ENCODE measurements at regions not wholly inside any gene's neighbourhood (a gene's known extent, or its start where the extent isn't known, plus 50 kb on each side); places are given as distances from the start of the nearest gene placed in this dataset.
"Not testable (repeated sequence)": the region's sequence is repeated elsewhere in the genome, so short reads cannot be mapped to it uniquely, and the experiment has no call there.

- DNase-seq (ENCODE audit: low read depth, low spot score): no peak
Measured at GRCh38 chr21:23638131-23638695, 1969.1 kb downstream of the MRPL39 start.

GRCh38 chr21:23633447-23633940, 1973.8 kb downstream of the MRPL39 start:
- DNase-seq (ENCODE audit: low read depth, low spot score): no peak

GRCh38 chr21:23624281-23624680, 1983.0 kb downstream of the MRPL39 start:
- no peak for DNase-seq (ENCODE audit: low read depth, low spot score)

GRCh38 chr21:23613014-23613413, 1994.3 kb downstream of the MRPL39 start:
- no peak for DNase-seq (ENCODE audit: low read depth, low spot score)

GRCh38 chr21:23612210-23612609, 1995.1 kb downstream of the MRPL39 start:
- no peak for DNase-seq (ENCODE audit: low read depth, low spot score)

GRCh38 chr21:23607782-23608431, 1999.4 kb downstream of the MRPL39 start:
- no peak for DNase-seq (ENCODE audit: low read depth, low spot score)

GRCh38 chr21:23601549-23601948, 2005.7 kb downstream of the MRPL39 start:
- no peak for DNase-seq (ENCODE audit: low read depth, low spot score)

- no peak for DNase-seq (ENCODE audit: low read depth, low spot score)
Measured at GRCh38 chr21:23593582-23593981, 2013.7 kb downstream of the MRPL39 start.

GRCh38 chr21:23585419-23585818, 2021.9 kb downstream of the MRPL39 start:
- no peak for DNase-seq (ENCODE audit: low read depth, low spot score)

- no peak for DNase-seq (ENCODE audit: low read depth, low spot score)
Measured at GRCh38 chr21:23579573-23579972, 2027.7 kb downstream of the MRPL39 start.

GRCh38 chr21:23578027-23578426, 2029.3 kb downstream of the MRPL39 start:
- DNase-seq (ENCODE audit: low read depth, low spot score): no peak

GRCh38 chr21:23574932-23575331, 2032.3 kb downstream of the MRPL39 start:
- DNase-seq (ENCODE audit: low read depth, low spot score): no peak

GRCh38 chr21:23548924-23549323, 2058.4 kb downstream of the MRPL39 start:
- not testable (repeated sequence) for DNase-seq (ENCODE audit: low read depth, low spot score)

GRCh38 chr21:23543333-23543732, 2063.9 kb downstream of the MRPL39 start:
- DNase-seq (ENCODE audit: low read depth, low spot score): no peak

GRCh38 chr21:23542097-23542496, 2065.2 kb downstream of the MRPL39 start:
- no peak for DNase-seq (ENCODE audit: low read depth, low spot score)

GRCh38 chr21:23541571-23541970, 2065.7 kb downstream of the MRPL39 start:
- DNase-seq (ENCODE audit: low read depth, low spot score): no peak

GRCh38 chr21:23534850-23535249, 2072.4 kb downstream of the MRPL39 start:
- no peak for DNase-seq (ENCODE audit: low read depth, low spot score)

GRCh38 chr21:23531444-23531843, 2075.8 kb downstream of the MRPL39 start:
- DNase-seq (ENCODE audit: low read depth, low spot score): no peak

GRCh38 chr21:23524685-23525084, 2082.6 kb downstream of the MRPL39 start:
- DNase-seq (ENCODE audit: low read depth, low spot score): no peak

GRCh38 chr21:23522751-23523150, 2084.5 kb downstream of the MRPL39 start:
- no peak for DNase-seq (ENCODE audit: low read depth, low spot score)

- DNase-seq (ENCODE audit: low read depth, low spot score): no peak
Measured at GRCh38 chr21:23507501-23507900, 2099.8 kb downstream of the MRPL39 start.

GRCh38 chr21:23496729-23497128, 2110.6 kb downstream of the MRPL39 start:
- no peak for DNase-seq (ENCODE audit: low read depth, low spot score)

GRCh38 chr21:23488245-23488644, 2119.0 kb downstream of the MRPL39 start:
- no peak for DNase-seq (ENCODE audit: low read depth, low spot score)

Data from ELF-1 (cell line).